ENCODE measurements at regions not wholly inside any gene's neighbourhood (a gene's known extent, or its start where the extent isn't known, plus 50 kb on each side); places are given as distances from the start of the nearest gene placed in this dataset.

DNA sequence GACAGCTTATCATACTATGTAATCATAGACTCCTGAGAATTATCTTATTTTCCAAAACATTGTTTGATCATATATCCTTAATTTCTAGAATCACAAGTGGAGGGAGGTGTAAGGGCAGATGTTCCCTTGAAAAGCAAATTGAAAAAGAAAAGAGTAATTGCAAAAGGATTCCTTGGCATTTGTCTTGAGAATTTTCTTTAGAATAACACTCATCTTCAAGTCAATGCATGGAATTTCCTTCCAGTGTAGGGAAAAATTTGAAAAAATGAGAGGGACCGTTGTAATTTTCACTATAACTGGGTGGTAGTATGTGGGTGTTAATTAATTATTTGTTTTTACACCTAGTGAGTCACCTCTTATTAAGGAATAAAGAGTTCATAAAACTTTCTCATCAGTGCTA, 724.6 kb upstream of the ADAMTS5 start:
- TF ChIP-seq MYC (IDR thresholded peaks at IDR 0.05; ENCODE audit: low read depth, low read length) (no peak), POLR2A (IDR thresholded peaks at IDR 0.05; ENCODE audit: low read depth, low read length) (no peak), POLR2AphosphoS5 (IDR thresholded peaks at IDR 0.05; ENCODE audit: insufficient read depth, low read depth, low read length) (no peak), FOS (IDR thresholded peaks at IDR 0.05; ENCODE audit: borderline replicate concordance, insufficient read depth, low read length) (no peak), EZH2 (IDR thresholded peaks at IDR 0.05; ENCODE audit: borderline replicate concordance, low read depth, low read length, severe bottlenecking) (no peak), JUN (IDR thresholded peaks at IDR 0.05; ENCODE audit: borderline replicate concordance, insufficient read depth, insufficient read length, low read depth) (no peak), GATA2 (IDR thresholded peaks at IDR 0.05; ENCODE audit: insufficient read depth, insufficient read length, low read depth, low read length) (no peak)
- TF ChIP-seq, protein P1, sequence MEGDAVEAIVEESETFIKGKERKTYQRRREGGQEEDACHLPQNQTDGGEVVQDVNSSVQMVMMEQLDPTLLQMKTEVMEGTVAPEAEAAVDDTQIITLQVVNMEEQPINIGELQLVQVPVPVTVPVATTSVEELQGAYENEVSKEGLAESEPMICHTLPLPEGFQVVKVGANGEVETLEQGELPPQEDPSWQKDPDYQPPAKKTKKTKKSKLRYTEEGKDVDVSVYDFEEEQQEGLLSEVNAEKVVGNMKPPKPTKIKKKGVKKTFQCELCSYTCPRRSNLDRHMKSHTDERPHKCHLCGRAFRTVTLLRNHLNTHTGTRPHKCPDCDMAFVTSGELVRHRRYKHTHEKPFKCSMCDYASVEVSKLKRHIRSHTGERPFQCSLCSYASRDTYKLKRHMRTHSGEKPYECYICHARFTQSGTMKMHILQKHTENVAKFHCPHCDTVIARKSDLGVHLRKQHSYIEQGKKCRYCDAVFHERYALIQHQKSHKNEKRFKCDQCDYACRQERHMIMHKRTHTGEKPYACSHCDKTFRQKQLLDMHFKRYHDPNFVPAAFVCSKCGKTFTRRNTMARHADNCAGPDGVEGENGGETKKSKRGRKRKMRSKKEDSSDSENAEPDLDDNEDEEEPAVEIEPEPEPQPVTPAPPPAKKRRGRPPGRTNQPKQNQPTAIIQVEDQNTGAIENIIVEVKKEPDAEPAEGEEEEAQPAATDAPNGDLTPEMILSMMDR (IDR thresholded peaks at IDR 0.05; ENCODE audit: extremely low read depth in 1 of 2, insufficient read depth in 1 of 2, low read depth in 1 of 2, low read length in 2 of 2), result no peak
- TF ChIP-seq, protein P2, sequence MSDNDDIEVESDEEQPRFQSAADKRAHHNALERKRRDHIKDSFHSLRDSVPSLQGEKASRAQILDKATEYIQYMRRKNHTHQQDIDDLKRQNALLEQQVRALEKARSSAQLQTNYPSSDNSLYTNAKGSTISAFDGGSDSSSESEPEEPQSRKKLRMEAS (IDR thresholded peaks at IDR 0.05; ENCODE audit: insufficient read depth, insufficient read length), result no peak
- no peak for DNase-seq (ENCODE audit: low read depth, low spot score)
- H2AFZ ChIP-seq (ENCODE audit: low read depth, low read length), result no peak overlapping the region
- H3K9me1 ChIP-seq (replicated peaks; ENCODE audit: control insufficient read depth, extremely low read depth, insufficient read depth, low read length), result no peaks in the 10 kb centered on the region
- no peaks in the 10 kb centered on the region for H3K27me3 ChIP-seq (ENCODE audit: control insufficient read depth in 2 of 2, insufficient read depth in 2 of 2, low read length in 2 of 2)
- dilution Hi-C loops (cut with MboI; ENCODE audit: extremely low pct_ligation_motif_present, low sequenced_read_pairs) (no loop called here), intact Hi-C loops (cut with micrococcal nuclease) (no loop called here)
- H3K4me1 ChIP-seq (ENCODE audit: control insufficient read depth, extremely low read depth, insufficient read depth, low read length), result no peaks in the 10 kb centered on the region
- H3K9ac ChIP-seq (replicated peaks; ENCODE audit: extremely low read depth, insufficient read depth, low read length), result no peak overlapping the region
- H4K20me1 ChIP-seq (replicated peaks; ENCODE audit: control insufficient read depth, extremely low read depth, insufficient read depth, low read length), result no peaks in the 10 kb centered on the region
- no peaks in the 10 kb centered on the region for H3K9me3 ChIP-seq (replicated peaks; ENCODE audit: control insufficient read depth, insufficient read depth, low read length)
- no peak overlapping the region for H3K4me3 ChIP-seq (replicated peaks in 1 of 3; ENCODE audit: insufficient read depth in 1 of 3, low read depth in 1 of 3, low read length in 3 of 3)
- no peak overlapping the region for H3K27ac ChIP-seq (ENCODE audit: insufficient read depth, low read depth, low read length)
- BruUV-seq (replicated peaks), result no TSS peak
- H3K79me2 ChIP-seq (ENCODE audit: control insufficient read depth, insufficient read depth, low read length), result no peaks in the 10 kb centered on the region
- POLR2A ChIA-PET, result no interaction called here
- H3K36me3 ChIP-seq (ENCODE audit: control insufficient read depth in 2 of 2, extremely low read depth in 1 of 2, insufficient read depth in 2 of 2, low read length in 2 of 2), result no peaks in the 10 kb centered on the region
- no peak overlapping the region for H3K4me2 ChIP-seq (ENCODE audit: insufficient read depth, low read length)
- FAIRE-seq, result no peak
- CTCF ChIA-PET, result no interaction called here
